Testis (tissue), 2 donors: ENCODE measurements at regions not wholly inside any gene's neighbourhood (a gene's known extent, or its start where the extent isn't known, plus 50 kb on each side); places are given as distances from the start of the nearest gene placed in this dataset.

ENCODE experiments used
- DNase-seq: peaks from one replicate; pipeline ENCODE4 v3.0.0-alpha.2; 2019
- H3K27ac ChIP-seq, 2 donors: fragments of 200-600 bp; sonication (generic); one replicate each; pipeline ENCODE4 v1.5.1; 2019
- H3K27me3 ChIP-seq: fragments of 200-600 bp; sonication (generic); one replicate; pipeline ENCODE4 v1.5.1; 2019
- H3K36me3 ChIP-seq: fragments of 200-600 bp; sonication (generic); one replicate; pipeline ENCODE4 v1.5.1; 2017; ENCODE audit warnings: low read depth; ENCODE audit errors: missing control alignments
- H3K4me1 ChIP-seq: fragments of 200-600 bp; sonication (generic); one replicate; pipeline ENCODE4 v1.5.1; 2019
- H3K4me3 ChIP-seq, 2 donors: fragments of 200-600 bp; sonication (generic); one replicate each; pipeline ENCODE4 v1.5.1; 2017 to 2019
- H3K9me3 ChIP-seq: fragments of 200-600 bp; sonication (generic); one replicate; pipeline ENCODE4 v1.5.1; 2017
- CTCF ChIP-seq, 3 experiments: fragments of 450-650 bp in 2 of 3; fragments of 200-600 bp in 1 of 3; sonication (generic) in 1 of 3; IDR thresholded peaks; one replicate each; pipeline ENCODE4 v1.5.1; 2016 to 2019; ENCODE audit warnings: antibody characterized with exemption in 3 of 3, mild to moderate bottlenecking in 2 of 3, moderate library complexity in 1 of 3
- POLR2A ChIP-seq: fragments of 450-650 bp; IDR thresholded peaks from one replicate; pipeline ENCODE4 v1.6.1; 2017; ENCODE audit warnings: antibody characterized with exemption, mild to moderate bottlenecking, moderate library complexity
- WGBS, 2 donors: methylation state at CpG; one replicate each; pipeline ENCODE4 v1.1.5; 2018; 5-methylcytosine and 5-hydroxymethylcytosine counted together
- intact Hi-C: fragments of 100-400 bp; cut with DNase I; formaldehyde crosslinking; loops from one replicate; pipeline ENCODE4 v1.15.1; 2023; ENCODE audit warnings: low total_unique reads

GRCh38 chr12:60010486-60010885, 414.7 kb downstream of the SLC16A7 start:
- WGBS, 2 donors, result 83 to 86% methylated on average over 1 of the region's 1 CpG
- Histone ChIP-seq H3K9me3 (no peaks in the 10 kb centered on the region), H3K4me1 (no peaks in the 10 kb centered on the region), H3K27me3 (no peaks in the 10 kb centered on the region), H3K36me3 (no peaks in the 10 kb centered on the region), H3K27ac (no peak overlapping the region), H3K4me3 (no peak overlapping the region)
- intact Hi-C loops, result no loop called here
- no peak for DNase-seq
- TF ChIP-seq CTCF (IDR thresholded peaks at IDR 0.05) (no peak), POLR2A (no peak)

- Histone ChIP-seq H3K9me3 (no peaks in the 10 kb centered on the region), H3K4me1 (no peaks in the 10 kb centered on the region), H3K27me3 (no peaks in the 10 kb centered on the region), H3K27ac (no peak overlapping the region), H3K4me3 (no peak overlapping the region), H3K36me3 (no peaks in the 10 kb centered on the region)
- TF ChIP-seq CTCF (IDR thresholded peaks at IDR 0.05) (no peak), POLR2A (no peak)
- intact Hi-C loops, result no loop called here
- no peak for DNase-seq
- 50 to 79% methylated on average over 1 of the region's 1 CpG for WGBS, 2 donors
Measured at GRCh38 chr12:60012659-60013058, 416.8 kb downstream of the SLC16A7 start.

- intact Hi-C loops, result no loop called here
- Histone ChIP-seq H3K27ac (no peak overlapping the region), H3K4me3 (no peak overlapping the region), H3K4me1 (no peaks in the 10 kb centered on the region), H3K27me3 (no peaks in the 10 kb centered on the region), H3K36me3 (no peaks in the 10 kb centered on the region), H3K9me3 (no peaks in the 10 kb centered on the region)
- no peak for DNase-seq
- TF ChIP-seq POLR2A (no peak), CTCF (IDR thresholded peaks at IDR 0.05) (no peak)
Measured at GRCh38 chr12:60014436-60014835, 418.6 kb downstream of the SLC16A7 start.

GRCh38 chr12:60020068-60020467, 424.2 kb downstream of the SLC16A7 start:
- DNase-seq, result no peak
- H3K9me3 ChIP-seq, result no peaks in the 10 kb centered on the region
- 76 to 89% methylated on average over 2 of the region's 2 CpGs for WGBS, 2 donors
- intact Hi-C loops, result no loop called here
- no peaks in the 10 kb centered on the region for H3K4me1 ChIP-seq
- no peaks in the 10 kb centered on the region for H3K27me3 ChIP-seq
- no peak overlapping the region for H3K4me3 ChIP-seq
- H3K36me3 ChIP-seq, result no peaks in the 10 kb centered on the region
- no peak for TF ChIP-seq POLR2A
- no peak for TF ChIP-seq CTCF (IDR thresholded peaks at IDR 0.05)
- H3K27ac ChIP-seq, result no peak overlapping the region

GRCh38 chr12:60021235-60021634, 425.4 kb downstream of the SLC16A7 start:
- Histone ChIP-seq H3K27me3 (no peaks in the 10 kb centered on the region), H3K36me3 (no peaks in the 10 kb centered on the region), H3K4me1 (no peaks in the 10 kb centered on the region), H3K4me3 (no peak overlapping the region), H3K9me3 (no peaks in the 10 kb centered on the region), H3K27ac (no peak overlapping the region)
- TF ChIP-seq CTCF (IDR thresholded peaks at IDR 0.05) (no peak), POLR2A (no peak)
- 96 to 97% methylated on average over 3 of the region's 3 CpGs for WGBS, 2 donors
- intact Hi-C loops, result no loop called here
- no peak for DNase-seq
